Renal cortical epithelial cell (primary cell): ENCODE measurements at regions not wholly inside any gene's neighbourhood (a gene's known extent, or its start where the extent isn't known, plus 50 kb on each side); places are given as distances from the start of the nearest gene placed in this dataset.
"Not testable (repeated sequence)": the region's sequence is repeated elsewhere in the genome, so short reads cannot be mapped to it uniquely, and the experiment has no call there.

ENCODE experiments used
- DNase-seq: peaks from one replicate; pipeline ENCODE4 v3.0.0-alpha.2; 2011; ENCODE audit warnings: low read depth

DNA sequence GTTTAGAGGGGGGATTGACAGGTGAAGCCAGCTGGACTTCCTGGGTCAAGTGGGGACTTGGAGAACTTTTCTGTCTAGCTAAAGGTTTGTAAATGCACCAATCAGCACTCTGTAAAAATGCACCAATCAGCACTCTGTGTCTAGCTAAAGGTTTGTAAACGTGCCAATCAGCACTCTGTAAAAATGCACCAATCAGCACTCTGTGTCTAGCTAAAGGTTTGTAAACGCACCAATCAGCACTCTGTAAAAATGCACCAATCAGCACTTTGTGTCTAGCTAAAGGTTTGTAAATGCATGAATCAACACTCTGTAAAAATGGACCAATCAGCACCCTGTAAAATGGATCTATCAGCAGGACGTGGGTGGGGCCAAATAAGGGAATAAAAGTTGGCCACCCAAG is 120.1 kb upstream of the AGTR1 start:
- DNase-seq = not testable (repeated sequence)

DNA sequence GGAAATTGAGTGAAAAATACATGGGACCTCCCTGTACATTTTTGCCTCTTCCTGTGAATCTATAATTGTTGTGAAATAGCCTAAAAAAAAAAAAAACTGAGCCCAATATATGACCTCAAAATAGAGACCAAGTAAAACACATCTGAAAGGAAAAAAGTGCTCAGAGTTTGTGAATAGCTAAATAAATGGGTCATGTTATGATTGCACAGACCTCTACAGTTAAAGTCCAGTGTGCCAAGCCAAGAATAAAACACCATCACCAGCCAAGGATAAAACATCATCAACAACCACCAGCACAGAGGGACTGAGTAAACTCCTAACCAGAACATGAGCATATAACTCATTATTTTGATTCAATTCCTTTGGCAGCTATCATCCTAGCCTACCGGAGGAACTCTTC is 115.6 kb upstream of the AGTR1 start:
- DNase-seq = no peak

DNA sequence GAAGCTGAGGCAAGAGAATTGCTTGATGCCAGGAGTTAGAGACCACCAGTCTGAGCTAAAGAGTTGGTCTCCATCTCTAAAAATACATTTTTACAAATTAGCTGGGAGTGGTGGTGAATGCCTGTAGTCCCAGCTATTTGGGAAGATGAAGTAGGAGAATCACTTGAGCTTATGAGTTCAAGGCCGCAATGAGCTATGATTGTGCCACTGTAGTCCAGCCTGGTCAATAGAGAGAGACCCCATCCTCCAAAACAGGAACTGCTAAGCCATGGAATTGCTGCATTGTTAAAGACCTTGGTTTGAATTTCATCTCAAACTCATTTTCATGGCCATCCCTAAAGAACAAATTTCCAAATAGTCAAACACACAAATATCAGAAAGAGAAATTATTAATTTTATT is 113.9 kb upstream of the AGTR1 start:
- no peak for DNase-seq

DNA sequence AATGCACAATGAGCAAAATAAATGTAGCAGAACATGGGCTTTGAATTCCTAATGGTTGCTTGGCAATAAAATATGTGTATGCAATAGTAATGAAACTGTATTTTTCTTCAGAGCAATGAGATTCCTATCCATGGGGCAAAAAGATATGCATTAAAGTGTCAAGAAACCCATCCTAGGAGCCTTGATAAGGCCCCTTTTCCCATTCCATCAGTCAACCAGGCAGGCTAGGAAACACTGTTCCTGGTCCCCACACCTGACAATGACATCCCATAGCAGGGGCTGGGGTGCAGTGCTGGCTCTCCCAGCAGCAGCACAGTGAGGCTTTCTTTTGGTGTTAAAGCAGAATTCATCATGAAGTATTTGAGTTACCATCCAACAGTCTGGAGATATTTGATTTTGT is 113.3 kb upstream of the AGTR1 start:
- no peak for DNase-seq

DNA sequence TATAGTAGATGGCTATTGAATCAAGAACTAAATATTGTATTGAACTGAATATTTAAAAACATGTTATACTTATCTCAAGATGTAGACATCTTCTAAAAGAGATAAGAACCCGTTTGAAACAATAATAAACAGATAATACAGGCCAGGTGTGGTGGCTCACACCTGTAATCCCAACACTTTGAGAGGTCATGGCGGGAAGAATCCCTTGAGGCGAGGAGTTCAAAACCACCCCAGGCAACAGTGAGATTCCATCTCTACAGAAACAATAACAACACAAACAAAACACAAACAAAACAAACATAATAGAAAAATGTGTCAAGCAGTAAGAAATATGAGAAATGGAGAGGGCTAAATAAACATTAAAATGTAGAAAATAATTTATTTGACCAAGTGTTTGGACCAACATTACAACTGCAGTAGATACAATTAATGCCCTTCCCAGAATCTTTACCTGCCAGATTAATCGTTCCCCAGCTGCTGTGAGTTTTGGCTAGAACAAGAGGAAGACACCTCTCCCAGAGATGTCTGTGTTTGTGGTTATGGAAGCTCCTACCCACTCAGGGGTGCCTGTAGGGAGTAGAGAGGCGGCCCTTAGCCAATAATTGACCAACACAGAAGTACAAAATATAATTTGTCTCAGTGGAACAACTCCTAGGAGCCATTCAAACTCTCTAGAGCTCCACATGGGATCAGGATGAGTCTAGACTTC is 111.9 kb upstream of the AGTR1 start:
- no peak for DNase-seq

DNA sequence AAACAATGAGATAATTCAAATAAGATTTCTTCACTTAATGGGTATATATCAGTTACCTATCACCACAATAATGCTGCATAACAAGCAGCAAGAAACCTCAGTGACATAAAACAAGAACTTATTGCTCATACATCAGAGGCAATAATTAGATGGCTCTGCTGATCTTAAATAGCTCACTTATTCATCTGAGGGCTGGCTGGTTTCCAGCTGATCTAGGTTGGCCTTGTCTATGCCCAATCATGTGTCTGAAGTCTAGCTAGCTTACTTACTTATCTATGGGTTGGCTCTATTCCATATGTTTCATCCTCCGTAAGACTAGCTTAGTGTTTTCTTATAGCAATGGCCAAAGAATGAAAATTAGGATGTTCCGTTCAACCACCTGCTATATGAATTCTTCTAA is 109.4 kb upstream of the AGTR1 start:
- DNase-seq = peak; percentile 19

DNA sequence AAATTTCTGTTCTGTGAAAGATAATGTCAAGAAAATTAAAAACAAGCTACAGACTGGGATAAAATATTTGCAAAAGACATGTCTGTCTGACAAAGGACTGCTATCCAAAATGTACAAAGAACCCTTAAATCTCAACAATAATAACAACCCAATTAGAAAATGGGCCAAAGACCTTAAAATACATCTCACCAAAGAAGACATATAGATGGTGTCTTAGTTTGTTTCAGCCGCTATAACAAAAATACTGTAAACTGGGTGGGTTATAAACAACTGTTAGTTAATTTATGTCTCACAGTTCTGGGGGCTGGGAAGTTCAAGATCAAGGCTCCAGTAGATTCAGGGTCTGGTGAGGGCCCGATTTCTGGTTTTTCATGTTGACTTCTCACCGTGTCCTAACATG is 106.2 kb upstream of the AGTR1 start:
- no peak for DNase-seq

DNA sequence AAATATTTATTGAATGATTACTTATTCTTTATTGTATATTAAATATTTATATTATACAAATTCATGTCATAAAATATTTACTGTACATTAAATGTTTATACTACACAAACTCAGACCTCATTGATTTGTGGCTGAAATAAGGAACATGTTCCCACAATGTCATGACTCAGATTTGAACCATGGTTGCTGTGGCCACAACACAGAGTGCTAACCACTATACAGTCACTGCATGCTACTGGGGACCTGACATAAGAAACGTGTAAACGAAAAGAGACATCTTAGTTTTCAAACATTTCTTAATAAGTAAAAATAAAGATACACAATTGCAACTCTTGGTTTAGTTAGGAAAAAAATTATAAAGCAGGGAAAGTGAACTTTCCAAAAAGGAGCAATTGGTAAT is 99.1 kb upstream of the AGTR1 start:
- DNase-seq = peak; percentile 27

DNA sequence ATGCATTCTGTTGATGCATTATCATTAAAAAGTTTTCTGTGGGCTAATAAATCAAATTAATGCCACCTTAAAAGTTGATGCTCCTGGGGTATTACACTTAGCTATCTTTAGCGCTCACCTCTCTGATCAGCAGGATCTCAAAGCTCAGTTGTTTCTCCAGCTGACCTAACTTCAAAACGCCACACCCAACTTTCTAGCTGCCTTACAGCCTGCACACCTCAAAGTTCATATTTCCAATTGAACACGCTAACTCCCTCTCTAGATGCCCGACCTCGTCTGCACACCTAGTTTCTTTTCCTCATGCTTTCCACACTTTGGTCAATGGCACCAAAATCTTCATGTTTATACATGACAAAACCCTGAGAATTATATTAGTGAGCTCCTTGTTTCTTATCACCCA is 98.2 kb upstream of the AGTR1 start:
- DNase-seq = no peak

DNA sequence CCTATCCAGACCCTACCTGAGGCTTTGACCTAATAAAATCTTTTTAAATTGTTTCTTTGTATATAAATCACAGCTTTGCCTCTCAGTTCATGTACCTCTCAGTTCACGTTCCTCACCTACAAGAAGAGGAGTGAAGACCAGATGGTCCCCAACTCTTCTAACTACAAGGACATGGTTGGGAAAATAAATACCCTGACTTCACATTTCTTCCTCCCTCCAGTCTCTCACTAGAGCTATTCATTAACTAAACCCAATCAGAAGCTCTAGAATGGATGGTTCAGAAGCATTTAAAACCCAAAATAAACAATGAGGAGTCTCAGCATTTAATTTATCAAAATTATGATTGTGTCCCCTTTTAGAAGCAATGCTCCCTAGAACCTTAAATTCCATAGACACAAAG is 97.3 kb upstream of the AGTR1 start:
- DNase-seq = peak; percentile 57

DNA sequence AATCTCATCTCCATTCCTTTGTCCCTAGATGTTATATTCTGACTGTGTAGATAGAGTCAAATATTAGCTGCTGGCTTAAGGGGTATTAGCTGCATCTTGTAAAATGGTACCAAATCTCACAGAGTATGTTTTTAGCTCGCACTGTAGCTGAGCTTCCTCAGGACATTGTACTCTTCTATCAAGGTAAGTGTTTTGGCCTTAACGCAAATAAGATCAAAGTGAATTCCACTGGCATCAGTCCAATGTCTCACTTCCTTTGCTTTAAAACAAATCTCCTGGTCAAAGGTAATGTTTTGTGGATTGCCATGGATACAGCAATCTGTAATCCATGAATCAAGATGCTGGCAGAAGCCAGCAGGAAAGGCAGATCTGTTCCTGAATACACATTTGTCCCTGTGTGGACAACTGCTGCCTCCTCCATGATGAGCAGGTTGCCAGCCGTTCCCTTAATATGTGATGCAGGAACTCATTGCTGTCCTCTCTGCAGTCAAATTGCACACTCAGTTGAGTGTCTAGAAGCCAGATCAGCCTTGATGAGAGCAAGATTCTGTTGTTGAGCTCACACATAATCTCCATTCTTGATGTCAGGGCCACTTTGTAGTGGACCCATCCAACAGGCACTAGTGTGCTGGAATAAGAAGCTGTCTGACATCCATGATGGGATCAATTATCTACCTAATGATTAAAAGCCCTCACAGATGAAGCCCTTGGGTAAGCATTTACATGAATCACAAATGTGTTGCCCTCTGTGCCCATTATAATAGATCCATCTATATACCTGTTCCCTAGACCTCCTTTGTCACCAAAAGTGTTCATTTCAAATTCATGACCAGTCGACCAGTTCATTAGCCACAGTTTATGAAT is 96.6 kb upstream of the AGTR1 start:
- DNase-seq = peak; percentile 96

DNA sequence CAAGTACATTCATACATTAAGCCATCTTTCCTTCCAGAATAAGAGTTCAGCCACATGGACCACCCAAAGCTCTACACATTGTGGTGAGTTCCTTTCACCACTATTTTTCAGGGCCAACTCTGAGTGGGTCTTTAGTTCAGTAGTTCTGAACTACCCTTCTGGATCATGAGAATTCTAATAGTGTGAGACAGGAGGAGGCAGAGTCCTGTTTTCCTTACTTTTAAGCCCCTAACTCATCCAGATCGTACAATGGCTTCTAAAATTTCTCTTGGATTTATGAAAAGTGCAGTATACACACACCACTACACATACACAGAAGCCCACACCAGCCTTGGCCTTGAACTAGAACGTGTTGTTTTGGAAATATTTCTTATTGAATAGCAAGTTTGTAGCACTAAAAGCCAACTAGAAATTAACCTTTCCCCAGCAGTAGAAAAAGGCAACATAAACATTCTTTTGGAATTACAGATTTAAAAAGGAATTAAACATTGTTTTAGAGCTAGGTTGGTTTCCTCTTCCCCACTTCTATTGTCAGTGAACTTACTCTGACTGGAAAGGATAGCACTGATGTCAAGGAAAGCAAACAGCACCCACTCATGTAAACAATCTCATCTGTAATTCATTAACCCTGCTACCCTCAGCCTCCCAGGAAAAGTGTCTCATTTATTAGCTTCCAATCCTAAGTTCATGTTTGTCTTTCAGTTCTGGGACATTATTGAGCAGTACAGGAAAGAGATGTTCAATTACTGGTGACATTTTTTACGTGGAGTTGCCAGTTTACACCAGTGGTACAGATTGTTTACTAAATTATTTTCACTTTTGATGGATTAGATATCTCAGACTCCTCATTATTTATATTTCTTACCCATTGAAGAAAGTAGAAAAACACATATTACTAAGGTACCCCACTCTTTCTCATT is 95.7 kb upstream of the AGTR1 start:
- peak; percentile 94 for DNase-seq

DNA sequence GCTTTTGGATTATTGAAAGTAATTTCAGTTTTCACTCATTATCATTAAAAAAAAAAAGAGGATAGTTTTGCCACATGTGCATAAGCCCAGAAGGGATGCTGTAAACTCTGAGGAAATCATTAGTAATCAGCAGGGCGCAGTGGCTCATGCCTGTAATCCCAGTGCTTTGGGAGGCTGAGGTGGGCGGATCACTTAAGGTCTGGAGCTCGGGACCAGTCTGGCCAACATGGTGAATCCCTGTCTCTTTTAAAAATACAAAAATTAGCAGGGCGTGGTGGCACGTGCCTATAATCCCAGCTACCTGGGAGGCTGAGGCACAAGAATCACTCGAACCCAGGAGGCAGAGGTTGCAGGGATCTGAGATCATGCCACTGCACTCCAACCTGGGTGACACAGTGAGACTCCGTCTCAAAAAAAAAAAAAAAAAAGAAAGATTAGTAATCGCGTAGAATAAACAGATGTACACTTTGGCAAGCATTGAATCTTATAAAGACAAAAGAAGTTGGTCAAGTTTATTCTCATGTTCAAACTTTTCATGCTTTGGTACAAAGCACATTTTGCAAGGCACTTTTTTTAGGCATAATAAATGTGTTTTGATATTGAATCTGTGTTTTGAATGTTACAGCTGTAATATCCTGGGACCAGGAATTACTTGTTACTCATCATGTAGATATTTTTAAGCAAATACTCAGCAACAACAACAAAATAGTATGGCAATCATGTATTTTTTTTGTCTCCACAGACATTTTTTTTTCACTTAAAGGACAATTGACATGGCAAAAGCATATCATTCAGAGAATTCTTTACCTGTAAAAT is 93.2 kb upstream of the AGTR1 start:
- no peak for DNase-seq

DNA sequence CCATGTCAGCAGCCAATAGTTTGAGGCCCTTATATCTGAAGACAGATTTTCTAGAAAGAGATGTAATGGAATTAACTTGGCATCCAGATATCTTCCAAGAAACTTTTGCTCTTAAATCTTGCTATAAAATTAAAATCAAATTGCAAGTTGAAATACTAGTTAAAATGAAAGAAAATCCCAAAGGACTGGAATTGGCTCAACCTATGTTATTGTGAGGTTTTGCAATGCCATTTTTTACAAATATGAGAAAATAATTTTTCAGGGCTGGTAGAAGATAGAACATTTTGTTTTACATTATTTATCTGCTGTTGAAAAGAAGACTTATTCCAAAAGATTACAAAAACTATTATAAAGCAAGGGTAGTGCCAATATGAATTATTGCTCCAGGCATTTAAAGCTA is 92.2 kb upstream of the AGTR1 start:
- no peak for DNase-seq

DNA sequence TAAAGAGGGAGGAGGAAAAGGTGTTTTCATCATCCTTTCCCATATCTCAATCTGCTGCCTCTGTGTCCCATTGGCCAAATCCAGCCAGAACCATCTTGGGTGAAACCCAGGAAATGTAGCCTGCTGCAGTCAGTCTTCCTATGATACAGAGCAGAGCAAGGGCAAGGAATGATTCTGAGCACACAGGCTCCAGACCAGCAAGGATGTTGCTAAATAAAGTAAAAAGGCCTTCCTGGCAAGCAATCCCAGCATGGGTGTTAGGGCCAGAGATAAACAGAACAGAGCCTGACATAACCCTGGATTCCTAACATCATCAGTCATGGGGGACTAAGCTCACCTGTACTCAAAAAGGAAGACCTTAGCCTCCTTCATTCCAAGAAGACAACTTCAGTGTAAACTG is 90.7 kb upstream of the AGTR1 start:
- no peak for DNase-seq

DNA sequence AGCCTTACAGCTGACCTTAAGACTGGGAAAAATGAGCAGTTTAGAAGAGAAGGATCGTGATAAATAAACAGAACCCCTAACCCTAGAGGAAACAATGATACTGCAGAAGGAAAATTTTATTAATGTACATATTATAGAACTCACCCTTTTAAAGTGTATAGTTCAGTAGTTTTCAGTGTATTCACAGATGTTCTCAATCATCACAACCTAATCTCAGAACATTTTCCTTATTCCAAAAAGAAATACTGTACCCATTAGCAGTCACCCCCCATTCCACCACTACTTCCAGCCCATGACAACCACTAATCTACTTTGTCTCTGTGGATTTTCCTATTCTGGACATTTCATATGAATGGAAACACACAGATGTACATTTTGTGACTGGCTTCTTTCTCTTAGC is 90.2 kb upstream of the AGTR1 start:
- DNase-seq = no peak

DNA sequence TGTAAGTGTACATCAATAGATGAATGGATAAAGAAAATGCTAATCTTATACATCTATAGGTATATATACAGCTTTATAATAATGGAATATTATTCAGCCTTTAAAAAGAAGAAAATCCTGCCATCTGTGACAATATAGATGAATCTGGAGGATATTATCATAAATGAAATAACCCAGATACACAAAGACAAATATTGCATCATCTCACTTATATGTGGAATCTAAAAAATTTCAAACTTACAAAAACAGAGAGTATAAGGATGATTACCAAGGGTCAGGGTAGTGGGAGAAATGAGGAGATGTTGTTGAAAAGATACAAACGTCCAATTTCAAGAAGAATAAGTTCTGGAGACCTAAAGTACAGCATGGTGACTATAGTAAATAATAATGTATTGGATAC is 85.4 kb upstream of the AGTR1 start:
- no peak for DNase-seq

DNA sequence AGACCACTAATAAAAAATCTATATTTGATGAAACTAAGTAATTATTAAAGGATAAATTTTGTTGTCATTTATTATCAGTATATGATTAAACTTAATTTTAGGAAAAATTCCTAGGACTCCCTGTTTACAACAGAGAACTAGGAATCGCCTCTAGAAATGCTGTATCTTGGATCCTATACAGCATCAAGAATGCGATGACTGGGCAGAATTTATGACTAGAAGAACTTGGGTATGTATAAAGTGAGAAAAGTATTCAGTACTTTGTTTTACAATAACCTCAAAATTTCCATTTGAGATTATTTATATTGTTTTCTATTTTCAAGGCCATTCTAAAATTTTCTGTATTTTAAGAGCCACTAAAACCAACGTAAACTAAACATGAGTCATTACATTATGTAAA is 82.3 kb upstream of the AGTR1 start:
- DNase-seq = no peak

DNA sequence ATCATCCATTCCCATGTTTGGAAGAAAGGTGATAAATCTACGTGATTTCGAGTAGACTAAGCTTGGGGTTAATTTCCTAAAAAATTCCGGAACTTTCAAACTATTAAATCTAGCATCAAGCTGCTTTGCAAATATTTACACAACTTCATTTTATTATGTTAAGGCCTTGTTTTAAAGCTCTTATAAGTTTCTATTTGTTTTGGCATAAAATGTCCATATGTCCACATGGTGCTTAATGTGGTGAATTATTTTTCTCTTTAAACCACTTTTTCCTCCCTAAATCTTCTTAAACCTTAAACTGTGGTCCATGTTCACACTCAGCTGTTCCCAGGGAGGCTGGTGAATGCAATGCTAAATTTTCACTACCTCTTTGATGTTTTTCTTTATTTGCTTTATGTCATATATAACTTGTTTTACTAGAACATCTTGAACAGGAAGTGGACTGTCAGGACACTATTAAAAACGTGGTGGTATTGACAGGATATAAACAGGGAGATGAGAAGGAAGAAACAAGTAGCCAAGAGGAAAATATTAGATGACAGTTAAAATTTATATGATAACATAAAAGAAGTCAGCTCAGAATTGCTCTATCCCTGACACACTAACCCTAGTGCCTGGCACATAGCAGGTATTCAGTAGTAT is 72.5 kb upstream of the AGTR1 start:
- no peak for DNase-seq

DNA sequence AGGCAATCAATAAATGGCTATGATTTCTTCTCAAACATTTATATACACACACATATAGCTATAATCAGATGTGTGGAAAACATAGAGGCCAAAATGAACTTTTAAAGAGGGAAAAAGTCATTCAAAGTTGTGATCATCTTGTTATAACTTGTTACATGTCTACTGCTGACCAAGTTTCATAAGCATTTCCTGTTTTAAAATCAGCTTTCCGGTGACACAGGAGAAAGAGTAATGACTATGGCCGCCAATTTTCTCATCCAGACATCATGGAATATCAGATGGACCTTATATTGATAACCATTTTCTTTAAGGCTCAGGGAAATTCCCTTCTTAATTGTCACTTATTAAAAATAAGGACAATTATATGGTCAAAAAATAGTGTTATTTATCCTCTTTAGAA is 71.7 kb upstream of the AGTR1 start:
- no peak for DNase-seq

DNA sequence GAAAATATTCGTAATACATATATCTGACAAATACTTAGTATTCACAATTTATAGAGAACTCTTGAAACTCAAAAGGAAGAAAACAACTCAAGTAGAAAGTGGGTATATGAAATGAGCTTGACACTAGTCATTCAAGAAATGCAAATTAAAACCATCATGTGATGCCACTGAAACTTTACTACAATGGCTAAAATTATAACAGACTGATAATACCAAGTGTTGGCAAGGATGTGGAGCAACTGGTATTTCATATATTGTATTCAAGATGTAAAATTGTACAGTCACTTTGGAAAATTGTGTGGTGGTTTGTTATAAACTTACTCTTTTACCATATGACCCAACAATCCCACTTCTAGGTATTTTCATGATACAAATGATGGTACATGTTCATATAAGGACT is 68.7 kb upstream of the AGTR1 start:
- no peak for DNase-seq
